GM18508 (cell line): ENCODE measurements at regions not wholly inside any gene's neighbourhood (a gene's known extent, or its start where the extent isn't known, plus 50 kb on each side); places are given as distances from the start of the nearest gene placed in this dataset.
"Not testable (repeated sequence)": the region's sequence is repeated elsewhere in the genome, so short reads cannot be mapped to it uniquely, and the experiment has no call there.

Experiments used
- ATAC-seq: cut with Tn5 transposase; IDR thresholded peaks from one replicate; pipeline ENCODE4 v1.9.1; 2021; ENCODE audit warnings: moderate number of reproducible peaks; ENCODE audit not compliant: insufficient read depth, unreplicated experiment

GRCh38 chr4:158395889-158396288, 125.8 kb upstream of the RXFP1 start:
- ATAC-seq, result no peak

DNA sequence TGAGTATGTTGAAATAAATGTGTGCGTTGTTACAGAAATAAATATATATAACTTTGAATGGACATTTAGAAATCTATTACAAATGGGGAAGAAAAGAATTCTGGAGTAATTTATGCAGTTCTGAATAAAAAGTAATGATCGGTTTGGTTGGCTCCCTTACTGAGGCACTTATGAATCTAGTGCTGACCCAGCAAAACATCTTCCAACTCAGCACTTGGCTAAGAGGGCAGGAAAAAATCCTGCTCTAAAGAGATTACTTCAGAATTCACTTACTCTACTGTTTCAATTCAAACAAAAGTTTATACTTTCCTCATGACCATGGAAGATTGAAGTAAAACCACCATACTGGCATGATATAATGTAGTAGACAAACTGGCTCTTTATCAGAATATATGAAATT, 123.9 kb upstream of the RXFP1 start:
- no peak for ATAC-seq

DNA sequence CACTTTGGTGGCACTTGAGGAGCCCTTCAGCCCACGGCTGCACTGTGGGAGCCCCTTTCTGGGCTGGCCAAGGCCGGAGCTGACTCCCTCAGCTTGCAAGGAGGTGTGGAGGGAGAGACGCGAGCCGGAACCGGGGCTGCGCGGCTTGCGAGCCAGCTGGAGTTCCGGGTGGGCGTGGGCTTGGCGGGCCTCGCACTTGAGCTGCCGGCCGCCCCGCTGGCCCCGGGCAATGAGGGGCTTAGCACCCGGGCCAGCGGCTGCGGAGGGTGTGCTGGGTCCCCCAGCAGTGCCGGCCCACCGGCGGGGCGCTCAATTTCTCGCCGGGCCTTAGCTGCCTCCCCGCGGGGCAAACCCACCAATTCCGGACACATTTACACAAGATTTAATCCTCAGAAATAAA, 113.7 kb upstream of the RXFP1 start:
- not testable (repeated sequence) for ATAC-seq

- no peak for ATAC-seq
Measured at GRCh38 chr4:158410272-158410671, 111.4 kb upstream of the RXFP1 start.

DNA sequence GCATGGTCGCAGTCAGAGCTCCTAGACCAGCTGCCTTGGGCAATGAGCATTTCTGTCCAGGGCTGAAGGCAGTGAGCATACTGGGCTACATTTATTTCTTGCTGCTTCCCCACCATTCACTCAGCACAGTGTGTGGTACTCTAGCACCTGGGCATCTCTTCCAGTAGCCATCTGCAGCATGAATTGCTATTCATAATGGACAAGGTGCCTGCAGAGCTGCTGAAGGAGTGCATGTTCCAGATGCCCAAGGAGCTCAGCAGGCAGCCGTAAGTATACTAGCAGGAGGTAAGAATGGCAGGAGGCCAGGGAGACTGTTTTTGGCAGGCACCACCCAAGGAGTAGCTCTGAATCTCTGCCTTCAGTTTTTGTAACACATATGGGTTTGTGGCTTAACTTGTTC, 110.4 kb upstream of the RXFP1 start:
- ATAC-seq, result no peak

DNA sequence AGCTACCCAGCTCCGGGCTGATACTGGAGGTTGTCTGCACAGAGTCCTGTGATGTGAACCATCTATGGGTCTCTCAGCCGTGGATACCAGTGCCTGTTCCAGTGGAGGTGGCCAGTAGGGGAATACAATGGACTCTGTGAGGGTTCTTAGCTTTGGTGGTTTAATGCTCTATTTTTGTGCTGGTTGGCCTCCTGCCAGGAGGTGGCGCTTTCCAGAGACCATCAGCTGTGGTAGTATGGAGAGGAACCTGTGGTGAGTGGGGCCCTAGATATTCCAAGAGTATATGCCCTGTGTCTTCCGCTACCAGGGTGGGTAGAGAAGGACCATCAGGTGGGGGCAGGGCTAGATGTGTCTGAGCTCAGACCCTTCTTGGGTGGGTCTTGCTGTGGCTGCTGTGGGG, 103.0 kb upstream of the RXFP1 start:
- not testable (repeated sequence) for ATAC-seq

DNA sequence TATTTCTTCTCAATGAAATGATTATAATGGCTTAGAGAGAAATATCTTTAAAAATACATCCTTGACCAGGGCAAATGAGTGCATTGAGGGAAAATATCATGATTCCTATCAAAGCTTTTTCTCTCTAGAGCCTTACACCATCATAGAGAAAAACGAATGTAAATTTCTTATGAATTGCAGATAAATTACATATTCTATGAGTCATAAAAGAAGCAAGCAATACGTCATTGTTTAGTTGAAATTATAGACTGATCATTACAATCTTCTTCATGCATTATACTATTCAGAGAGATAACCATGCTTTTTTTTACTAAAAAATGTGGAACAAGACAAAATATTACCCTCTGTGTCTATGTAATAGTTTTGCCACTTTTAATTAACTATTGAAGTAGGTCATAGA, 100.9 kb upstream of the RXFP1 start:
- no peak for ATAC-seq

GRCh38 chr4:158422546-158422945, 99.1 kb upstream of the RXFP1 start:
- ATAC-seq, result no peak

- no peak for ATAC-seq
Measured at GRCh38 chr4:158428242-158428641, 93.4 kb upstream of the RXFP1 start.

- no peak for ATAC-seq
Measured at GRCh38 chr4:158442736-158443135, 78.9 kb upstream of the RXFP1 start.

- ATAC-seq, result no peak
Measured at GRCh38 chr4:158443731-158444130, 78.0 kb upstream of the RXFP1 start.

DNA sequence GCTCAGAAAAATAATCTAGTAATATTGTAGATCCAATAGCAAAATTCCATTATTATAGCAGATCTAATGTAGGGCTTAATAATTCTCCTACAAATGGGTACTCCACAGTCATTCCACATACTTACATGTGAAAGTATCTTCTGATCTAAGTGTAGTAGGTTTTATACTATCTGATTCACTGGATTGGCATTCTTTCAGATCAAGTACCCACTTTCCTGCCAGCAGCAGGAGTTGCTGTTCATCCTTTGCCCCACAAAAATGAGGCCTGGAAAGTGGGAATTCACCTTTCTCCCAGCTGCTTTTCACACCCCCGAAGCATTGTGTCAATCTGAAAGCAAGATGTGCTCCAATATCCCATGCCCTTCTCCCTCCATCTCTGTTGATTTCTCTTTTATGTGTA, 77.1 kb upstream of the RXFP1 start:
- no peak for ATAC-seq

DNA sequence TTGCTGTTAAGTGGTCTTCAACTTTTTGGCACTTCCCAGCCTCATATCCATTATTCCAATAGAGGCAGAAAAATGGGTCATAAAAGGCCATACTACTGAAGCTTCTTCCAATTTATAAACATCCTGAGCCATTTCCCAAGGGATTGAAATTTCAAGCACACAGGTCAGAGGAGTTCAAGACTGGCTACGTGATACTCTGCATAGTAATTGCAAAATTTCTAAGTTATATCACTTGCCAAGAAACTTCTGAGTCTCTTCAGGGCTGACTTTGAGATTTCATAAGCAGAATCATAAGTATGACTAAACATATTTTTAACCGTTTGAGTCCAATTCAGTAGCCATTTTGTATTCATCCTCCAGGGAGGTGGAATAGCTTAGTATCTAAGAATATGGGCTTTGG, 75.6 kb upstream of the RXFP1 start:
- ATAC-seq, result no peak

DNA sequence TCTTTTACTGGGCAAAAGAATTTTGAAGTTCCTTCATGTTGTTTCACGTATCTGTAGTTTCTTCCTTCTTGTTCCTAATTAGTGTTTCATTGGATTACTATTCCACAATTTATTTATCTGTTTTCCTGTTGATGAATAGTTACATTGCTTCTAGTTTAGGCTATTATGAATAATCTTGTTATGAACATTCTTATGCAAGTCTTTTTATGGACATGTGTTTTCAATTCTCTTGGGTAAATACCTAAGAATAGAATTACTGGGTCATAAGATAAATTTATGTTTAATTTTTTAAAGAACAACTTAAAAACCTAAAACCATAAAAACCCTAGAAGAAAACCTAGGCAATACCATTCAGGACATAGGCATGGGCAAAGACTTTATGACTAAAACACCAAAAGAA, 70.9 kb upstream of the RXFP1 start:
- no peak for ATAC-seq

DNA sequence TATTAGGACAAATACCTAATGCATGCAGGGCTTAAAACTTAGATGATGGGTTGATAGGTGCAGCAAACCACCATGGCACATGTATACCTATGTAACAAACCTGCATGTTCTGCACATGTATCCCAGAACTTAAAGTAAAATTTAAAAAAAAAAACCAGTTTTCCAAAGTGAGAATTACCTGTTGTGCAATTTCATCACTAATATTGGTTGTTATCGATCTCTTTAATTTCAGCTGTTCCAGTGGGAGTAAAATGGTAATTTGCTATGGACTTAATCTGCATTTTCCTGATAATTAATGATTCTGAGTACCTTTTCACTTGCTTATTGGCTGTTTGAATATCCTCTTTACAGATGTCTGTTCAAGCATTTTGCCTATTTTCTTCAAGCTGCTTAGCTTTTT, 69.6 kb upstream of the RXFP1 start:
- ATAC-seq, result not testable (repeated sequence)

DNA sequence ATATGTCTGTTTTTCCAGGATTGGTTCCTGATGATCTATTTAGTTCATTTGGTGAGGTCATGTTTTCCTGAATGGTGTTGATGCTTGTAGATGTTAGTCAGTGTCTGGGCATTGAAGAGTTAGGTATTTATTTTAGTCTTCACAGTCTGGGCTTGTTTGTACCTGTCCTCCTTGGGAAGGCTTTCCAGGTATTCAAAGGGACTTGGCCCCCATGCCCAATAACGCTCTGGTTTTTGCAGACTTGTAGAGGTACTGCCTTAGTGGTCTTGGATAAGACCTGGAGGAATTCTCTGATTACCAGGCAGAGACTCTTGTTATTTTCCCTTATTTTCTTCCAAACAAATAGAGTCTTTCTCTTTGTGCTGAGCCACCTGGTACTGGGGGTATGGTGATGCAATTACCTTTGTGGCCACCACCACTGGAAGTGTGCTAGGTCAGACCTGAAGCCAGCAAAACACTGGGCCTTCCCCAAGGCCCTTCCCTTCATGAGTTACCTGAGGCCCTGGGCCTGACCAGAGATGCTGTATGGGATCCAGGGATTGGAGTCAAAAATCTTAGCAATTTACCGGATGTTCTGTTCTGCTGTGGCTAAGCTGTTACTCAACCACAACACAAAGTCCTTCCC, 63.3 kb upstream of the RXFP1 start:
- ATAC-seq, result no peak

- no peak for ATAC-seq
Measured at GRCh38 chr4:158459085-158459820, 62.4 kb upstream of the RXFP1 start.

DNA sequence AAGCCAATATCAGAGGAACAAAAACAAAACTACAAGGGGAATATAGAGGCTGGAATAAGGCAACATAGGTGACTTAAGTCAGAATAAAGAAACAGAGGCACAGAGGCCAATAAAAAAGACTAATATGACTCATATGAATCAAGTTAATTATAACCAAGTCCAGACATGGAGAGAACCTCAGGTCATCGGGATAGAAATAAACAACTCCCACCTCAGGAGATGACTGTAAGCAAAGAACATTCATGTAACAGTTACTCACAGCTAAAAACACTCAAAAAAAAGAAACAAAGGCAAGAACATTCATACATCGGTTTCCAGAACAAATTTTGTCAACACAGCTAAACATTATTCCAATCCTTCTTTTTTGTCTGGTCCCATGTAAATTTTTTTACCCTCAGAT, 60.3 kb upstream of the RXFP1 start:
- no peak for ATAC-seq

GRCh38 chr4:158462611-158463010, 59.1 kb upstream of the RXFP1 start:
- ATAC-seq, result no peak
